ENCODE measurements at regions not wholly inside any gene's neighbourhood (a gene's known extent, or its start where the extent isn't known, plus 50 kb on each side); places are given as distances from the start of the nearest gene placed in this dataset.
A peak's percentile ranks its signal among the peaks of the same experiment; 100 is the strongest.
"Not testable (repeated sequence)": the region's sequence is repeated elsewhere in the genome, so short reads cannot be mapped to it uniquely, and the experiment has no call there.

DNA sequence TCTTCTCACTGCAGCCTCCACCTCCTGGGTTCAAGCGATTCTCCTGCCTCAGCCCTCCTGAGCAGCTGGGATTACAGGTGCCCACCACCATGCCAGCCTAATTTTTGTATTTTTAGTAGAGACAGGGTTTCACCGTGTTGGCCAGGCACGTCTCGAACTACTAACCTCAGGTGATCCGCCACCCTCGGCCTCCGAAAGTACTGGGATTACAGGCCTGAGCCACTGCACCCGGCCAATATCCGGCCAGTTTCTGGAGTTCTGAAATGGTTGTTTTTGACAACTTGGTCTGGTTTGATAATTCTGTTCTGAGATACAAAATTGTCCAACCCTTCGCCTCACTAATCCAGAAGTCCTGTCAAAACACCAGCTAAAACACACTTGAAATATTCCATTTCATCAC, 667.0 kb downstream of the BRINP3 start:
- not testable (repeated sequence) for DNase-seq

DNA sequence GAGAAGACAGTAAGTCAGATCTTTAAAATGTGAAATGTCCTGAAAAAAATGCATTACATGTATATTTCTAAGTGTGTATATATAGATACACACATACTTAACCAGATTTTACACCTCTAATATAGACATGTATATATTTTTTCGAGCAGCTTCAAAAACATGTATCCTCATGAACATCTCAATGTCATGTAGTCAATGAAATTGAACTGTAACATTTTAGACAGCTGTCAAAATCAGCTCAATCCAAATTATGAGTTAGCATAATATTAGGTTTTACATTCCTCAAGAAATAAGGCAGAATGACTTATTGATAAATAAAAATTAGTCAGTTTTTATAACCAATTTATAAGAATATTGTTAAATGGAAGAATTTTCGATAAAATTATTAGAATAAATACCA, 665.7 kb downstream of the BRINP3 start:
- DNase-seq, result no peak

DNA sequence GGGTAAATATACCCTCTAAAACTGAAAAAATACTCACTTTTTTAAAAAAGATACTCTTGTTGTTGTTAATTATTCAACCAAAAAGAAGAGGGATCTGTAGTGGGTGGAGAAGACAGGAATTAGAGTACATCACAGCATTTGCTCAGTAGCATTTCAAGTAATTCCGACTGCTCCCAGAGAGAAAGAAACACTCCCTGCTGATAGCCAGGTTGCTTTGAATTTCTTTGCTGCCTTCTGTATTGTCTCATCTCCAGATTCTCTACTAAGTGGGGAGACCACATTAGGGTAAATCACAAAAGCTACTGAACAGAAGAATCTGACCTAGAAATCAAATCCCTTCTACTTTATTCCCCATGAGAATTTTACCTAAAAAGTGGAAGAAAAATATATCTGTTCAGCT, 661.1 kb downstream of the BRINP3 start:
- no peak for DNase-seq

DNA sequence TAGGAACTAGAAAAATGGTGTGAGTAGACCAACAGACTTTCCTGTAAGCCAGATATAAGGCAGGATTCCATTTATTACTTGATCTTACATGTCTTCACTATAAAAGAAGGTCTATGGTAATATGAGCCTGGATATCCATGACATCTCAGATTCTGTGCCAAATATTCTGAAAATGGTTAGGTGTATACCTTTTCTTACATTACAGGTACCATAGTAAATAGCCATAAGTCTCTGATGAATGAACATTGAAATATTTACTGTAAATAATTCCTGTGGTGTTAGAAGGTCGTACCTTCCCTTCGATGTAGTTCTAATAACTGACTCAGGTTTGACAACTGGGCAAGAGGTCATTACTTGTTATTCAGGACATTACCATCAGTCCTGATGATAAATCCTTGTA, 657.9 kb downstream of the BRINP3 start:
- no peak for DNase-seq

DNA sequence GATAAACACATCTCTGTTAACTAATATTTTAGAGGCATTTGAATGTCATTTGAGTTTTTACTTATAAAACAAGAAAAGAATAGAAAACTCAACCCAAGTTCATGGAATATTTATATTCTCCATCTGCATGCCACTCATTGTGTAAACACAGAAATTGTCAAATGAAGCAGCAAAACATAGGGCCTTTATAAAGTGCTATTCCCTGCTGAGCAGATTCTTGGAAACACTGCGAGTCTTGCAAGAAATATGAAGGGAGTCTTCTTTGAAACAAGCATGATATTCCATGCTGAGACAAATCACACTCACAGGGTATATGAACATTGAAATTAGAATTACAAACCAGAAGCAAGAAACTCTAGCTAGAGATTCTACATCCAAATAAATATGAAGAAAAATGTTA, 655.8 kb downstream of the BRINP3 start:
- DNase-seq, result no peak

DNA sequence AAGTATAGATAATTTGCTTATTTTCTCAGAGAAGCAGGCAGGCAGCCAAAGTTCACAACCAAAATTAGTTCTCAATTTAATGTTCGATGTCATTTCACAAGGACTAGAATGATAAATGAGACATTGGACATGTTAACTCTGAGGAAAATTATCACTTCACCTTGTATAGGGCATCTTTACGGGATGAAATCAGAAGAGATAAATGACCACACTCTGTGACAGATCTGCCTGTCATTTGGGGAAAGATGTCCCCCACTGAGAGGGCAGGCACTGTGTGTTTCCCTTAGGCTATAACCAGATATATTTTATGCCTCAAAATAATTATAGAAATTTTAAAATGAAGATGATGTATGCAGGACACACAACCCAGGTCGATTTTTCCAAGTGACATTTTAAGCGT, 642.9 kb downstream of the BRINP3 start:
- peak in 2 of 3 experiments; percentile 70 to 97 for DNase-seq

DNA sequence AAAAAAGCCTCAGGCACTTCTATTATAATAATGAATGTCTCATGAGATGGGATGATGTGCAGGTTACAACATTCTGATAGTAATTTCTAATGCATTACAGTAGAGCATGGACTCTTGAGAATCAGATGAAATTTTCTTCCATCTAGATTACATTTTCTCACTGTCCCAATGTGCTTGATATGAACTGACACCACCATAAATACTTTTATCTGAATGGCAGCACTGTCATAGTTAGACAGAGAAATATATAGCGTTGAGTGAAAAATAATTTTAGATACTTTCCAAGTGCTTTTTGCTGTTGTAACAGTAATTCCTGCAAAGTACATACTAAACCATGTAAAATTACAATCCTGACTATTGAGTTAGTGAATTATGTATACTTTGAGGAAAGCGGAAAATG, 630.1 kb downstream of the BRINP3 start:
- DNase-seq, result no peak

DNA sequence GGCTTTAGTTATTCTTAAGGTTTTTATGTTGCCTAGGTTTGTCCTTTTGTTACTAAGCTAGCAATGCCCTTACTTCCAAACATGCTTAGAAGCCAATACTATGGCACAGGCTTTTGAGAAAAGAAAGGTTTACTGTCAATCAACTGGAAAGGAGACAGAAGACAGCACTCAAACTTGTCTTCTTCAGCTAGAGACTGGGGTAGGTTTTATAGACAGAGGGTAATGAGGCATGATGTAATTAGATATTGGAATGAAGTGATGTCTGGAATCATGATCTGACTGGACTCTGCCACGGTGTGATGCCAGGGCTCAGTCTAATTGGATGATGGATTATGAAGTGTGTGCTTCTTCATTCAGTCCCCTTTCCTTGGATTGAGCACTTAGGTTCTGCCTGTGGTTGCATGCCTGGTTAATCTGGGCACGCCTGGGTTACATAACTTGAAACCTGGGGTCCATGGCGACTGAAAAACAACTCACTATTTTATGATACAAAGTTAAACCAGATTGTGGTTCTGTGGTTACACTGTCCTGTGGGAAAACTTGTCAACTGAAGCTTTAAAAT, 625.8 kb downstream of the BRINP3 start:
- peak in 2 of 3 experiments; percentile 21 to 22 for DNase-seq

DNA sequence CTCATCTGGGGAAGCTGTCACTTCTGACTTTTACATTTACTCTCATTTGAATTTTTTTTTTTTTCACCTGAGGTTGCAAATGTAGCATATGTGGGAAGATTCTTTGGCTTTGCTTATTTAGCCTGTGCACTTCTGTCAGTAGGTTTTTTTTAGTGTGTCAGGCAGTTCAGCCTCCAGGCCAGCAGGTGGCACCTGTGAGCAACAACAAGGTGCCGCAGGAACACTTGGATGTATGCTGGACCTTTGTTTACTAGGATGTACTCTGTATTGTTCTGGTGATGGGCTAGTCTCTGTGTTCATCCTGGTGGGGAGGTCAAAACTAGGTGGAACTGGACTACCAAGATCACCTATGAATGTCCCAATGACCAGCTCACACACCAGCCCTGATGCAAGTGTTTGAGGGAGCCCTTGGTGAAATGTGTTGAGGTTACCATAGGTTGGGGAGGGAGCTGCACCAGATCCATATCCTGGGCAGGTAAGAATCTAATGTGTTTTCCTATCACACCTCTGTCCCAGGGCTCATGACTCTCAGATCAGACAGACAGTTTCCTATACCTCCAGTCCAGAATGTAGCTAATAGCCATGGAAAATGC, 618.2 kb downstream of the BRINP3 start:
- DNase-seq, result no peak

DNA sequence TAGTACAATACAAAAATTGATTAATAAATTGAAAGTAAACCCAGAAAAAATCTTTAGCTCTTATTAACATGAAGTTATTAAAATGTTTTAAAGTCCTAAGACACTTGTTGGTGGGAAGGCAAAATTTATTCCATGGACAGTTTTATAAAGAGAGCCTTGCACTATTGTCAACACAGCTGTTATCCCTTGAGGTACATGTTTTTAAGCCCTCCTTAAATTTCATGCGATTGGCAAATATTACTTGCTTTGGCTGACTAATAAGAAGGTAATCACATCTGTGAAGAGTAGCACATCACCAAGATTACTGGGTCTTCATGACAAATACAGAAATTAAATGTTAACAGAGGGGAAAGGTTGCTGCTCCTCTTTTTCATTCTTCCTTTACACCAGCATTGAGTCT, 611.1 kb downstream of the BRINP3 start:
- peak in 1 of 3 experiments; percentile 34 for DNase-seq

DNA sequence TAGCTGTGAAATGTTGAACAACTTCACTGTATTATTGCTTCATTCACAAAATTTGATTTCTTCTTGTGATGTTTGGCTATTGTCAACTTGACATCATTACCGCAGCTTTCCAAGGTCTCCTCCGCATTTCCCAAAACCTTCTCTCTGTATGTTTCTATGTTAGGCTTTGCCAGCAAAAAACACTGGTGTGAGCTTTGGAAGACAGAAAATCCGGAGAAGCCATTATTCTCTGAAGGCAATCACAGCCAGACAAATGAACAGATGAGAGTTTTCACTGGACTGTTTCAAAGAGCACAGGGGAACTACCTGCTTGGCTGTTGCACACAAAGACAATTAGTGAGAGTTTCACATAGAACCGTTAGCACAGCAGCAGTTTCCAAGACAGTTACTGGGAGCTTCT, 609.6 kb downstream of the BRINP3 start:
- DNase-seq, result no peak

DNA sequence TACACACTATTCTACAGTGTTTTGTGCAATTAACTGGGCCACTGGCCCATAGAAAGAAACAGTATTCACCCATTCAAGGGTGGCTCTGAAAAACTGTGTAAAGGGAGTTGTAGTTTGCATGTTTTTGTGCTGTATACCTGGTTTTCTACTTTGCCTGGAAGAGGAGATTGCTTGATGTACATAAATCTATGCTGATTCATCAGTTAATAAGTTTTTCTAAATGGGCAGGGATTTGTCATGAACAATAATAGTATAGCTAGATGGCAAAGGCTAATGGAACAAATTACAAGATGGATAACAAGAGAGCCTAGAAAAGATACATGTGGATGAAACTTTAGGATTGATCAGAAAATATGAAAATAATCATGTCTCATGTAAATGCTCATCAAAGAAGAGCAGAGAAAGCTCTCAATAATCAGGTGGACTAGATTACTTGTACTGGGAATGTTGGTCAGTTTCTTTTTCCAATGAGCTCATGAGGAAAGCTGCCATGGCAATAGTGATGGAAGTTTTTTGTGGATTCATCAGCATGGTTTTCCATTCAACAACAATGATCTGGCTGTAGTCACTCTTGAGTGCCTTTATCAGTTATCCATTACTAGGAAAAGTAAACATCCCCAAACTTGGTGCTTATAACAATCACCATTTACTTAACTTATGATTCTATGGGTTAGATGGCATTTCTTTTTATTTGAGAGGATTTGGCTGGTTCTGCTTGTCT, 602.8 kb downstream of the BRINP3 start:
- no peak for DNase-seq

DNA sequence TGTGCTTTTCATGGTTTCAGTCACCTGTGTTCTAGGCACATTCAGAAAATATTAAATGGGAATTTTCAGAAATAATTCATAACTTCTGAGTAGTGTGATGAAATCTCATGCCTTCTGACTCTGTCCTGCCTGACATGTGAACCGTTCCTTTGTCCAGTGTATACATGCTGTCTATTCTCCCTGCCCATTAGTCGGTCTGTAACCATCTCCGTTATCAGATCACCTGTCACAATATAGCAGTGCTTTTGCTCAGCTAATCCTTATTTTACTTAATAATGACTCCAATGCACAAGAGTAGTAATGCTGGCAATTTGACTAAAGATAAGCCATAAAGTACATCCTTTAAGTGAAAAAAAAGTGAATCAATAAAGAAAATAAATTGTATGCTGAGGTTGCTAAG, 597.5 kb downstream of the BRINP3 start:
- DNase-seq, result no peak

DNA sequence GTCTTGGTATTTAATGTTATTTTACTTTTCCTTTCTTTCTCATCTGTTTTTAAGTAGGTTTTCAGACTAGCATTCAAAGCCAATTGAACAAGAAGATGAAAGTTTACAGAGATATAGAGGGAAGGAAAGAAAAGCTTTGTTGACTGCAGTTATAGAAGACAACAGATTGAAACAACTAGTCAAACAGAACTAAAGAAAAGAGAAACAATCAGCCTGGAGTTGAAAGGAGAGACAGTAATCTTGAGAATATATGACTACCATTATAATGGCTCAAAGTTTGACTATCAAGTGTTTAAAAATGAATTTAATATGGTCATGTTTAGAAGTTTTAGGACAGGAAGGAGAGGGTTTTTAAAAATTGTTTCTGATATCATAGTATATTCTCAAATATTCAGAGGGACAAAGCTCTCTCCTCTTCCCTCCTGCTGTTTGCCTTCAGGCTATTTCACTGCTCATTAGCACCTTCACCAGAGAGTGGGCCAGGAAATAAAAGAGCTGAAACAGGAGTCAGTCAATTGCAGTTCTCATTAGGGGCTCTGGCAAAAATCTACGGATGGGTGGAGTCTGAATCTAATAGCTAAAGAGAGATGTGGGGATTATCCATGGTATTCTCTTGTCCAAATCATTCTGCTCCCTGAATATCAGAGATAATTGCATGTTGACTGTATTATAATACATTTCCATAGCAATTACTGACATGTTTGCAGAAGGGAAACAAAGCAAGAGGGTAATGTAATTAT, 577.8 kb downstream of the BRINP3 start:
- peak in 2 of 3 experiments; percentile 76 to 96 for DNase-seq

DNA sequence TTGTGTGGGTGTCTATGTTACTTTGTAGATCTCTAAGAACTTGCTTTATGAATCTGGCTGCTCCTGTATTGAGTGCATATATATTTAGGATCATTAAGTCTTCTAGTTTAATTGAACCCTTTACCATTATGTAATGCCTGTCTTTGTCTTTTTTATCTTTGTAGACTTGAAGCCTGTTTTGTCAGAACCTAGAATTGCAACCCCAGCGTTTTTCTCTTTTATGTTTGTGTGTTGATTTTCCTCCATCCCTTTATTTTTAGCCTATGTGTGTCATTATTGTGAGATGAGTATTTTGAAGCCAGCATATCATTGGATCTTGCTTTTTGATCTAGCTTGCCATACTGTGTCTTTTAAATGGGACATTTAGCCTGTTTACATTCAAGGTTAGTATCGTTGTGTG, 573.2 kb downstream of the BRINP3 start:
- no peak for DNase-seq

DNA sequence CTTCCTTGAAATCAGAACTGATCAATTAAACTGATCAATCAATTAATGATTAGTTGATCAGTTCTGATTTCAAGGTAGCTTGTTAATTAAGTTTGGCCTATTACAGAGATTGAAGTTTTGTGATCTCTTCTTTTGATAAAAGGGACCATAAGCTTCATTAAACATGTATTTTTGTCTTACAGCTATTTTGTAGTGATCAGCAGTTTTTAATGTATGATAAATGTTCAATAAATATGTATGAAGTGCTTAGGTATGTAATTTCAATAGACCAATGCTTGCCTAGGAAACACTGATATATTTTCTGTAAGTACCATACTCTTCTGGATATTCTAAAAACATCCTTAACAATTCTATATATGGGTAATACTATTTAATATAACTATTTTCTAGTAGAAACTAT, 569.6 kb downstream of the BRINP3 start:
- no peak for DNase-seq

DNA sequence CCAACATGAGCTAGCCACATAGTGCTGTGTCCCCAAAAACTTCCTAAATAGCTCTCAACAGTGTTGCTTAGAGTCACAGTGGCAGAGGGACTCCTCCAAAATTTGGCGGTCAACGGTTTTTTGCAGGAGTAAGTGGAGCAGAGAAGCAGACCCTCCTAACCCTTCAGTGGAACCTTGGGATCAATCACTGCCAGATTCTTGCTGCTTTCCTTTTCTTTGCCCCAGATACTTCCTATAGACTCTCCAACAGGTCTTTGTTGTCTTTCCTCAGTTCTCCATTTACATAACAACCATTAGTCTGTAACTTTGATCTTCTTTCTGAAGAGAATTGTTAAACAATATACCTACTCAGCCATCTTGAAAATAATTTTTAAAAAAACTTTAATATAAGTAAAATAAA, 556.1 kb downstream of the BRINP3 start:
- no peak for DNase-seq

DNA sequence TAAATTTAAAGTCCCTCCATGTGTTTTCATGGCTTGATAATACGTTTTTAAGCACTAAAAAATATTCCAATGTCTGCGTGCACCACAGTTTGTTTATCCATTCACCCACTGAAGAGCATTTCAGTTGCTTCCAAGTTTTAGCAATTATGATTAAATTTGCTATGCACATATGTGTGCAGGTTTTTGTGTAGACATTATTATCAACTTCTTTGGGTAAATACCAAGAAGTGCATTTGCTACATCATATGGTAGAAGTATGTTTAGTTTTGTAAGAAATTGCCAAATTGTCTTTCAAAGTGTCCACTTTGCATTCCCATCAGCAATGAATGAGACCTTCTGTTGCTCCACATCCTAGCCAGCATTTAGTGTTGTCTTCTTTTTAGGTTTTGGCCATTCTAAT, 550.0 kb downstream of the BRINP3 start:
- DNase-seq, result no peak

DNA sequence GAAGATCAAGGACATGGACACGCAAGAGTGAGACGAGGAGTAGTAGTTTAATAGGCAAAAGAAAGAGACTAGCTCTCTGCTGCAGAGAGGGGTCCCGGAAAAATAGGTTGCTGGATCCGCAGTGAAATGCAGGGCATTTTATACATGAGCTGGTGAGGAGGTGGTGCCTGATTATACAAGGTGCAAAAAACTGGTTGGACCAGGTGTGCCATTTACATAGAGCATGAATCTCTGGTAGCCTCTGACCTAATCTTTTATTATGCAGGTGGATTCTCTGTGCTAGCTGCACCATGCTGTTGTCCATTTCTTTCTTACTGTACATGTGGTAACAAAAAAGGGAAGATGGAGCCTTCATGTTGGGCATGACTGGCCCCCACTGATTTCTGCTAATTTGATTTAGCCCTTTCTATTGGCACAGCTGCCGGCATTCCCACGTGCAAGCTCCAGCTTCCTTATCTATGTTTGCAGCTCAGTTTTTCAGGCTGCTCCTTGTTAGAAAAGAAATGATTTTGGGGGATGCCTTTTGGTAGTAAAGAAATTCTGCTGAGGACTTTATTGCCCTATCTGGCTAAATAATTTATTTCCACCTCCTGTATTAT, 548.1 kb downstream of the BRINP3 start:
- no peak for DNase-seq

DNA sequence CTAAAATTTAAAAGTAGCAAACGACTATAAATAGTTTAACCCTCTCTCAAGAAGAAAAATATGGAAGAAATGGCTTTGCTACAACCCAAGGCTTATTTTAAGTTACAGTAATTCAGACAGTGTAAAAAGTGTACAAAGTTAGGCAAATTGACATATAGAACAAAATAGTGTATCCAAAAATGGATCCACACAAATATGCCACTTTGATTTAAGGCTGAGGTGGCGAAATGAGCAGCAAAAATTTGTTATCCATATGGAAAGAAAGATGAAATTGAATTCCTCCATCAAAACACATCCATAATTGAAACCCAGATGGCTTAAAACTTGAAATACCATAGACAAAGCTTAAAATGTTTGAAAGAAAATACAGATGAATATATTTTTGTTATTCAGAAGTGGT, 540.8 kb downstream of the BRINP3 start:
- no peak for DNase-seq

DNA sequence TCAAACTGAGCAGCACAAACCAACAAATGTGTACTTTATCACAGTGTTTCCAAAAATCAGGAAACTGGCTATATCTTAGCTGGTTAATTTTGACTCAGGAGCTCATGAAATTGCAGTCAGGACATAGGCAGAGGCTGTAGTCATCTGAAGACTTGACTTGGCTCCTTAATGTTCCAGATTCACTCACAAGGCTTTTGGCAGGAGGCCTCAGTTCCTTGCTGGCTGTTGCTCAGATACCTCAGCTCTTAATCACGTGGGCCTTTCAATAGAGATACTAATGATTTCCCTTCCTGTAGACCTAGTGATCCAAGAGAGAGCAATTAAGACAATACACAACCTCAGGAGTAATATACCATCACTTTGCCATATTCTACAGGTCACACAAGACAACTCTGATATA, 537.7 kb downstream of the BRINP3 start:
- DNase-seq, result no peak

DNA sequence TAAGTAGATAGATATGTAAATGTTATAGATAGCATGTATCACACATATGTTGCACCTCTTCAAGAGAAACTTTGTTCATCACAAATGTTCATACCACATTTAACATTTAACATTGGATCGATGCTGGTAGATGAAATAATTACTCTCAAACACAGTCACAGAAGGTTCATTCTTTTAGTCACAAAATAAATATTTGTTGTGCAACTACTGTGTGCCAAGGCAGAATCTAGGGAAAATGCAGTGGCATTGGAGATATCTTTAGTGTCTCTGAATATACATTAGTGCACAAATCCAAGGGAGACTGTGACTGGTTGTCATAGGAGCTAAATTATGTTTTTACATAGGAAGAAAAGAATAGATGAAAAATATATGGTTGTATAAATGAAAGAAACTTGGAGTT, 535.7 kb downstream of the BRINP3 start:
- DNase-seq, result no peak

DNA sequence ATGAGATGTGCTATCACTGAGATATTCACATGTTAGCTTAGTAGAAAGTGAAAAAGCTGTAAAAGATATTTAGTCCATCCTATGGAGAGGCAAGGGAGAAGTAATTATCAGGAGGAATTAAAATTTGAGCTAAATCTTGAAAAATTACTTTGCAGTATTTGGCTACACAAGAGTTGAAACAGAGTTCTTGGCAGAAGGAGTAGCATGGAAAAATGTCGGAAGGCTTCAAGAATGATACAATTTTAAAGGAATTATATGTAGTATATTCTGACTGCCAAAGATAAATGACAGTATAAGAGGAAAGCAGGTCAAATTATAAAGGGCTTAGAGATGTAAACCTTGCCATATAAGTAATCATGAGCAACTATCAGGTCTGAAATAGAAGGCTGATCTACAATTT, 518.9 kb downstream of the BRINP3 start:
- no peak for DNase-seq

DNA sequence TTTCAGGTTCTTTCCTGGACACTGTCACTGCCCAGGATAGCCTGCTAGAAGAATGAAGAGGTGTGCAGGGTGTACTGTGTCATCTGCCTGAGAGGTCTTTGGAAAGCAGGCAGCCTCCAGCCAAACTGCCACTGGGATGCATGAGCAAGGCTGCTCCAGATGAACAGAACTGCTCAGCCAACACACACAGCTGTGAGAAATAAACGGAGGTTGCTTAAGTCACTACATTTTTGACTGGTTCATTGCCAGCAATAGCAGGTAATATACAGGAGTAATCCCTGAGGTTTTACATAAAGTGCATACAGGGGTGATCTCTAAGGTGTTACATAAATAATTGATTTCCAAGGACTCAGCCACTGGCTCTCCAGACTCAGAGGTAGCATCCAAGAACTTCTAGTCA, 516.9 kb downstream of the BRINP3 start:
- DNase-seq, result no peak
